ENCODE measurements at regions not wholly inside any gene's neighbourhood (a gene's known extent, or its start where the extent isn't known, plus 50 kb on each side); places are given as distances from the start of the nearest gene placed in this dataset.

DNA sequence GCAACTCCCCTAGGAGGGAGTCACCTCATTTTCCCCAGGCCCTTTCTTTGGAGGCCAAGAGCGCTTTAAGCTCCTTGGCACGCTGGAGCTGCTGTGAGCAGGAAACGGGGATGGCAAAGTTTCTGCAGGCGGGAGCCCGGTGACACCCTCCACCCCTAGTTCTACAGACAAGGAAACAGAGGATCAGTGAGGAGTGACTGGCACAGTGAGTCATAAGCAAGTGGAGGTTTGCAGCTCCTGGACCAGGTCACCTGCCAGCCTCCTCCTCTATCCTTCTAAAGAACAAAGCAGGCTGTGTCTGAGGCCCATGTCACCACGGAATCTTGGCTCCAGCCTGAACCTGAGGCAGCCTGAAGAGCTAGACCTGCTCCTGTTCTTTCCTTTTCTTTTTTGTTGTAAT, 141.9 kb downstream of the TMEM132E start (continued):
- TF ChIP-seq, protein P1, sequence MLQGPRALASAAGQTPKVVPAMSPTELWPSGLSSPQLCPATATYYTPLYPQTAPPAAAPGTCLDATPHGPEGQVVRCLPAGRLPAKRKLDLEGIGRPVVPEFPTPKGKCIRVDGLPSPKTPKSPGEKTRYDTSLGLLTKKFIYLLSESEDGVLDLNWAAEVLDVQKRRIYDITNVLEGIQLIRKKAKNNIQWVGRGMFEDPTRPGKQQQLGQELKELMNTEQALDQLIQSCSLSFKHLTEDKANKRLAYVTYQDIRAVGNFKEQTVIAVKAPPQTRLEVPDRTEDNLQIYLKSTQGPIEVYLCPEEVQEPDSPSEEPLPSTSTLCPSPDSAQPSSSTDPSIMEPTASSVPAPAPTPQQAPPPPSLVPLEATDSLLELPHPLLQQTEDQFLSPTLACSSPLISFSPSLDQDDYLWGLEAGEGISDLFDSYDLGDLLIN (CRISPR knock-in tag; IDR thresholded peaks at IDR 0.05; ENCODE audit: borderline replicate concordance) = no peak
- TF ChIP-seq TBL1XR1 (IDR thresholded peaks at IDR 0.05; ENCODE audit: borderline replicate concordance, low read length, partially characterized antibody) (no peak), ZNF354B (CRISPR knock-in tag; IDR thresholded peaks at IDR 0.05) (no peak), MAFF (IDR thresholded peaks at IDR 0.05; ENCODE audit: low read depth, low read length) (no peak), RARA (CRISPR knock-in tag; IDR thresholded peaks at IDR 0.05) (no peak), STAG1 (CRISPR knock-in tag; IDR thresholded peaks at IDR 0.05) (no peak), ZNF24 (IDR thresholded peaks at IDR 0.05) (no peak), ZNF263 (CRISPR knock-in tag; IDR thresholded peaks at IDR 0.05) (no peak)
- TF ChIP-seq, protein P2, sequence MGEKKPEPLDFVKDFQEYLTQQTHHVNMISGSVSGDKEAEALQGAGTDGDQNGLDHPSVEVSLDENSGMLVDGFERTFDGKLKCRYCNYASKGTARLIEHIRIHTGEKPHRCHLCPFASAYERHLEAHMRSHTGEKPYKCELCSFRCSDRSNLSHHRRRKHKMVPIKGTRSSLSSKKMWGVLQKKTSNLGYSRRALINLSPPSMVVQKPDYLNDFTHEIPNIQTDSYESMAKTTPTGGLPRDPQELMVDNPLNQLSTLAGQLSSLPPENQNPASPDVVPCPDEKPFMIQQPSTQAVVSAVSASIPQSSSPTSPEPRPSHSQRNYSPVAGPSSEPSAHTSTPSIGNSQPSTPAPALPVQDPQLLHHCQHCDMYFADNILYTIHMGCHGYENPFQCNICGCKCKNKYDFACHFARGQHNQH (CRISPR knock-in tag; IDR thresholded peaks at IDR 0.05) = no peak
- TF ChIP-seq, protein P3, sequence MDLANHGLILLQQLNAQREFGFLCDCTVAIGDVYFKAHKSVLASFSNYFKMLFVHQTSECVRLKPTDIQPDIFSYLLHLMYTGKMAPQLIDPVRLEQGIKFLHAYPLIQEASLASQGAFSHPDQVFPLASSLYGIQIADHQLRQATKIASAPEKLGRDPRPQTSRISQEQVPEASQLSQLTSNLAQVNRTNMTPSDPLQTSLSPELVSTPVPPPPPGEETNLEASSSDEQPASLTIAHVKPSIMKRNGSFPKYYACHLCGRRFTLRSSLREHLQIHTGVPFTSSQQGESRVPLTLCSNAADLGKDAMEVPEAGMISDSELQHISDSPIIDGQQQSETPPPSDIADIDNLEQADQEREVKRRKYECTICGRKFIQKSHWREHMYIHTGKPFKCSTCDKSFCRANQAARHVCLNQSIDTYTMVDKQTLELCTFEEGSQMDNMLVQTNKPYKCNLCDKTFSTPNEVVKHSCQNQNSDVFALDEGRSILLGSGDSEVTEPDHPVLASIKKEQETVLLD (CRISPR knock-in tag; IDR thresholded peaks at IDR 0.05; ENCODE audit: low read depth) = no peak

DNA sequence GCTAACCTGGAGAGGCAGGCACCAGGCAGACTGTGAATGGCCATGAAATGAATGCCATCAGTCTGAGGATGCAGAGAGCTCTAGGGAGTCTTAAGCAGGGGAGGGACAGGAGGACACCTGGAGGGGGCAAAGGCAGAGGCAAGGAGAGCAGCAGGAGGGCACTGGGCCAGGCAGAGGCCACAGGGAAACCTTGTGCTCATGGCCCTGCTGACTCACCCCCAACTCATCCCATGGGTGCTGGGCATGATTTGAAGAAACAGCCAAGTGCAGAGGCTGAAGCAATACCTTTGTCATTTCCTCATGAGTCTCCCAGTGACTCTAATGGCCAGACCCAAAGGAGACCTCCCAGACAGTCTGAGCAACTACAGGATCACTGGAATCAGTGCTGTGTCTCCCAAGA, 141.4 kb downstream of the TMEM132E start:
- ChIA-PET POLR2A (no interaction called here), CTCF (ENCODE audit: low intra/inter-chr PET ratio, low total read pairs) (no interaction called here)
- Histone ChIP-seq H3K4me3 (replicated peaks in 1 of 3; ENCODE audit: insufficient read depth in 1 of 3, low read depth in 2 of 3, low read length in 3 of 3) (no peak overlapping the region), H3K36me3 (replicated peaks in 1 of 2; ENCODE audit: control insufficient read depth in 1 of 2, insufficient read depth in 2 of 2, low read length in 2 of 2) (no peaks in the 10 kb centered on the region), H2AFZ (ENCODE audit: low read length) (no peak overlapping the region), H3K27me3 (ENCODE audit: control insufficient read depth in 1 of 2, insufficient read depth in 2 of 2, low read length in 2 of 2) (peaks cover 0 to 3% of the 10 kb centered on the region in 2 experiments; a peak in 2 of 5 replicates), H3K9me3 (ENCODE audit: low read length) (no peaks in the 10 kb centered on the region), H3K9ac (ENCODE audit: insufficient read depth, low read depth, low read length) (no peak overlapping the region), H3K27ac (ENCODE audit: extremely low read length, insufficient read depth, low read length) (no peak overlapping the region), H3K79me2 (ENCODE audit: insufficient read depth, low read length) (no peaks in the 10 kb centered on the region), H3K4me1 (ENCODE audit: insufficient read depth, low read length) (no peaks in the 10 kb centered on the region), H4K20me1 (ENCODE audit: insufficient read depth, low read length) (no peaks in the 10 kb centered on the region), H3K4me2 (ENCODE audit: low read depth, low read length) (no peak overlapping the region)
- no TSS peak for BruUV-seq (replicated peaks)
- no peak for DNase-seq (ENCODE audit: low spot score)
- no peak for ATAC-seq
- intact Hi-C loops (cut with micrococcal nuclease; ENCODE audit: unreplicated experiment) (no loop called here), in situ Hi-C loops (cut with HindIII; ENCODE audit: extremely low pct_ligation_motif_present, low pct_unique_long_range_greater_than_20kb) (no loop called here)
- no peak for FAIRE-seq
- TF ChIP-seq, protein P4, sequence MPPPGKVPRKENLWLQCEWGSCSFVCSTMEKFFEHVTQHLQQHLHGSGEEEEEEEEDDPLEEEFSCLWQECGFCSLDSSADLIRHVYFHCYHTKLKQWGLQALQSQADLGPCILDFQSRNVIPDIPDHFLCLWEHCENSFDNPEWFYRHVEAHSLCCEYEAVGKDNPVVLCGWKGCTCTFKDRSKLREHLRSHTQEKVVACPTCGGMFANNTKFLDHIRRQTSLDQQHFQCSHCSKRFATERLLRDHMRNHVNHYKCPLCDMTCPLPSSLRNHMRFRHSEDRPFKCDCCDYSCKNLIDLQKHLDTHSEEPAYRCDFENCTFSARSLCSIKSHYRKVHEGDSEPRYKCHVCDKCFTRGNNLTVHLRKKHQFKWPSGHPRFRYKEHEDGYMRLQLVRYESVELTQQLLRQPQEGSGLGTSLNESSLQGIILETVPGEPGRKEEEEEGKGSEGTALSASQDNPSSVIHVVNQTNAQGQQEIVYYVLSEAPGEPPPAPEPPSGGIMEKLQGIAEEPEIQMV (CRISPR knock-in tag; IDR thresholded peaks at IDR 0.05; ENCODE audit: low read depth) = no peak
- no peak for TF ChIP-seq ZNF33B (CRISPR knock-in tag; IDR thresholded peaks at IDR 0.05)
- TF ChIP-seq, protein P5, sequence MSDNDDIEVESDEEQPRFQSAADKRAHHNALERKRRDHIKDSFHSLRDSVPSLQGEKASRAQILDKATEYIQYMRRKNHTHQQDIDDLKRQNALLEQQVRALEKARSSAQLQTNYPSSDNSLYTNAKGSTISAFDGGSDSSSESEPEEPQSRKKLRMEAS (IDR thresholded peaks at IDR 0.05) = no peak
- TF ChIP-seq, protein P6, sequence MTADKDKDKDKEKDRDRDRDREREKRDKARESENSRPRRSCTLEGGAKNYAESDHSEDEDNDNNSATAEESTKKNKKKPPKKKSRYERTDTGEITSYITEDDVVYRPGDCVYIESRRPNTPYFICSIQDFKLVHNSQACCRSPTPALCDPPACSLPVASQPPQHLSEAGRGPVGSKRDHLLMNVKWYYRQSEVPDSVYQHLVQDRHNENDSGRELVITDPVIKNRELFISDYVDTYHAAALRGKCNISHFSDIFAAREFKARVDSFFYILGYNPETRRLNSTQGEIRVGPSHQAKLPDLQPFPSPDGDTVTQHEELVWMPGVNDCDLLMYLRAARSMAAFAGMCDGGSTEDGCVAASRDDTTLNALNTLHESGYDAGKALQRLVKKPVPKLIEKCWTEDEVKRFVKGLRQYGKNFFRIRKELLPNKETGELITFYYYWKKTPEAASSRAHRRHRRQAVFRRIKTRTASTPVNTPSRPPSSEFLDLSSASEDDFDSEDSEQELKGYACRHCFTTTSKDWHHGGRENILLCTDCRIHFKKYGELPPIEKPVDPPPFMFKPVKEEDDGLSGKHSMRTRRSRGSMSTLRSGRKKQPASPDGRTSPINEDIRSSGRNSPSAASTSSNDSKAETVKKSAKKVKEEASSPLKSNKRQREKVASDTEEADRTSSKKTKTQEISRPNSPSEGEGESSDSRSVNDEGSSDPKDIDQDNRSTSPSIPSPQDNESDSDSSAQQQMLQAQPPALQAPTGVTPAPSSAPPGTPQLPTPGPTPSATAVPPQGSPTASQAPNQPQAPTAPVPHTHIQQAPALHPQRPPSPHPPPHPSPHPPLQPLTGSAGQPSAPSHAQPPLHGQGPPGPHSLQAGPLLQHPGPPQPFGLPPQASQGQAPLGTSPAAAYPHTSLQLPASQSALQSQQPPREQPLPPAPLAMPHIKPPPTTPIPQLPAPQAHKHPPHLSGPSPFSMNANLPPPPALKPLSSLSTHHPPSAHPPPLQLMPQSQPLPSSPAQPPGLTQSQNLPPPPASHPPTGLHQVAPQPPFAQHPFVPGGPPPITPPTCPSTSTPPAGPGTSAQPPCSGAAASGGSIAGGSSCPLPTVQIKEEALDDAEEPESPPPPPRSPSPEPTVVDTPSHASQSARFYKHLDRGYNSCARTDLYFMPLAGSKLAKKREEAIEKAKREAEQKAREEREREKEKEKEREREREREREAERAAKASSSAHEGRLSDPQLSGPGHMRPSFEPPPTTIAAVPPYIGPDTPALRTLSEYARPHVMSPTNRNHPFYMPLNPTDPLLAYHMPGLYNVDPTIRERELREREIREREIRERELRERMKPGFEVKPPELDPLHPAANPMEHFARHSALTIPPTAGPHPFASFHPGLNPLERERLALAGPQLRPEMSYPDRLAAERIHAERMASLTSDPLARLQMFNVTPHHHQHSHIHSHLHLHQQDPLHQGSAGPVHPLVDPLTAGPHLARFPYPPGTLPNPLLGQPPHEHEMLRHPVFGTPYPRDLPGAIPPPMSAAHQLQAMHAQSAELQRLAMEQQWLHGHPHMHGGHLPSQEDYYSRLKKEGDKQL (CRISPR knock-in tag; IDR thresholded peaks at IDR 0.05; ENCODE audit: low read depth) = no peak
